ENCODE measurements at regions not wholly inside any gene's neighbourhood (a gene's known extent, or its start where the extent isn't known, plus 50 kb on each side); places are given as distances from the start of the nearest gene placed in this dataset.

DNA sequence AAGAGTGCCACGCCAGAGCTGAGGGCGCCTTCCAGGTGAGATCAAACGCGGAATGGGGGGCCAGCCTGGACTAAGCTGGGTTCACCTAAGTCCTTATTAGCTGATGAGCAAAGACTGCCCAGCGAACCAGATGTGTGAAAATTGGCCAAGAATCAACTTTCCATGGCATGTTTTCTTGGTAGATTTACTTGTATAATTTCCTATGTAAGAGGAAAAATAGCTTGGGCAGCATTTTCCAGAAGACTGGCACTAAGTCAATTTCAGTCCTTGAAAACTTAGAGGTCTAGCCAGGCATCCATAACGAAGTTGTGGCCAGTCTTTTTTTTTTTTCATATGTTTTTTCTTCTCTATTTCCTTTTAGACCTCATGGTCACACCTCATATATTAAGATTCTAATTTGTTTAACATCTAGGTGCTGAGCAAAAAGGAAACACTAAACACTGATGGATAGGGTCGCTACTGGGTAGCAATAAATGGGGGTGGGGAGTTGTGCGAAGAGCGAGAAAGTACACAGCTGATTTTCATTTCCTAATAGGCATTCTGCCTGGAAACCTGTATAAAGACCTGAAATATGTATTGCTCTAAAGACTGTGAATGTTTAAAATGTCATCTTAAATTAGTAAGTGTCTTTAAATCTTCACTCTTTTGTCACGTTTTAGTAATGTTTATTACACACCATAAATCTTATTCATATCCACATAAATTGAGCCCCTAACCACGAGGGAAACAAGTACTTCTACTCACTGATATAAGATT is 188.8 kb downstream of the CD83 start:
- no peak for DNase-seq (ENCODE audit: low read depth)
- TF ChIP-seq, protein P1, sequence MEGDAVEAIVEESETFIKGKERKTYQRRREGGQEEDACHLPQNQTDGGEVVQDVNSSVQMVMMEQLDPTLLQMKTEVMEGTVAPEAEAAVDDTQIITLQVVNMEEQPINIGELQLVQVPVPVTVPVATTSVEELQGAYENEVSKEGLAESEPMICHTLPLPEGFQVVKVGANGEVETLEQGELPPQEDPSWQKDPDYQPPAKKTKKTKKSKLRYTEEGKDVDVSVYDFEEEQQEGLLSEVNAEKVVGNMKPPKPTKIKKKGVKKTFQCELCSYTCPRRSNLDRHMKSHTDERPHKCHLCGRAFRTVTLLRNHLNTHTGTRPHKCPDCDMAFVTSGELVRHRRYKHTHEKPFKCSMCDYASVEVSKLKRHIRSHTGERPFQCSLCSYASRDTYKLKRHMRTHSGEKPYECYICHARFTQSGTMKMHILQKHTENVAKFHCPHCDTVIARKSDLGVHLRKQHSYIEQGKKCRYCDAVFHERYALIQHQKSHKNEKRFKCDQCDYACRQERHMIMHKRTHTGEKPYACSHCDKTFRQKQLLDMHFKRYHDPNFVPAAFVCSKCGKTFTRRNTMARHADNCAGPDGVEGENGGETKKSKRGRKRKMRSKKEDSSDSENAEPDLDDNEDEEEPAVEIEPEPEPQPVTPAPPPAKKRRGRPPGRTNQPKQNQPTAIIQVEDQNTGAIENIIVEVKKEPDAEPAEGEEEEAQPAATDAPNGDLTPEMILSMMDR (IDR thresholded peaks at IDR 0.05; ENCODE audit: low read depth, low read length, missing control alignments), result no peak
- H3K4me3 ChIP-seq (ENCODE audit: low read depth, low read length), result no peak overlapping the region
- in situ Hi-C loops (cut with HindIII; ENCODE audit: low sequenced_read_pairs), result no loop called here

DNA sequence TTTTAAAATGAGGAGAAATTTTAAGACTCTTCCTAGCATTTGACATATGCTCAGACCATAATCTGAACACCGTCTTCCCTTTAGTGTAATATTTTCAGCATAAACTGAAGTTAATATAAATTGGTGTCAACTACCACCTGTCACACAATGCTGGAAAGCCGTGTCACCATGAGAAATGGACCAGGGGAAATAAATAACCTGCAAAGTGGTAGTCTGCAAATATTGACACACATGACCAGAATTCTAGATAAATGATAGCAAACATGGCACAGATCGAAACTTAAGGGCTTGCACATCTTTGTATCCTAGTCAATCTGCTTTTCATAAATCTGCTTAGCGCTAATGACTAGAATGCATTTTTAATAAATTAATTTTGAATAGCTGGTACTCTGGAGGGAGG is 191.9 kb downstream of the CD83 start:
- no peak for DNase-seq (ENCODE audit: low read depth)
- TF ChIP-seq, protein P1 (IDR thresholded peaks at IDR 0.05; ENCODE audit: low read depth, low read length, missing control alignments), result no peak
- in situ Hi-C loops (cut with HindIII; ENCODE audit: low sequenced_read_pairs), result no loop called here

DNA sequence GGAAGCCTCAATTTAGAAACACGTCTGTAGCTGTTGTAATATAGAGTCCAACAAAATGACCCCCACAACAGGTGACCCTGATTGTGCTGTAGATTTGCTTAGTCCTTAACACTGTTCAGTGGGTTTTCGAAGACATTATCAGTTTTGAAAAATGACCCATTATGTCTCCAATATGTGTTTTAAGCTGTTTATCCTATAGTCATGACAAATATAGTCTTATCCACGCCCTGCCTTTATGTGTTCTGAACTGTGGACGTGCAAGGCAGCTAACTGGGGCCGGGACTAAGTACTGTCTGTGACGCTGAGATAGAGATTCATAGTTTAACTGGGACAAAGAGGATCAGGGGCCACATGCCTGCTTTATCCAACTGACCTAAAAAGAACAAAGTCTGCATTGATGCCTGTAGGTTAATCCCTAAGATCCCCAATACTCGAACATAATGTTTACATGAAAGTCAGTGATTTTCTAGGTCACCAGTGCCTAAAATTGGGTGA is 192.4 kb downstream of the CD83 start:
- no peak overlapping the region for H3K4me3 ChIP-seq (ENCODE audit: low read depth, low read length)
- no peak for DNase-seq (ENCODE audit: low read depth)
- TF ChIP-seq, protein P1 (IDR thresholded peaks at IDR 0.05; ENCODE audit: low read depth, low read length, missing control alignments), result no peak
- in situ Hi-C loops (cut with HindIII; ENCODE audit: low sequenced_read_pairs), result no loop called here

More for the DNA sequence above, 191.9 kb downstream of the CD83 start:
- H3K4me3 ChIP-seq (ENCODE audit: low read depth, low read length), result no peak overlapping the region

DNA sequence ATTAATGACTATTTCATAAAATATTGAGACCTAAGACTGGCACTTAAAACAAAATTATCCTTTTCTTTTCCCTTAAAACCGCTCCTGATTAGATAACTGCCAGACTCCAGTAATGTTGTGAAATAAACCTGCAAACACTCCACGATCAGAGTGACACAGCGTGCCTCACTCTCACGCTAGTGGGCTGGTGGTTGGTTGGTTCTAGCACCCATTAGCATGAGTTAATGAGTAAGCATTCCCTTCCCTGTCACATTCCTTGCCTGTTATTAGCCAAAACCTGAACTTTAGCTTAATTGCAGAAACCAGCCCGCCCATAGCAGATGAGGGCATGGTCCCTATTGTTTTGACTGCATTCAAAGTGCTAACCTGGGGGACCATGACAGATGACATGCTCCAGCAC is 193.4 kb downstream of the CD83 start:
- TF ChIP-seq, protein P1 (IDR thresholded peaks at IDR 0.05; ENCODE audit: low read depth, low read length, missing control alignments), result no peak
- no peak for DNase-seq (ENCODE audit: low read depth)
- no peak overlapping the region for H3K4me3 ChIP-seq (ENCODE audit: low read depth, low read length)
- in situ Hi-C loops (cut with HindIII; ENCODE audit: low sequenced_read_pairs), result no loop called here

DNA sequence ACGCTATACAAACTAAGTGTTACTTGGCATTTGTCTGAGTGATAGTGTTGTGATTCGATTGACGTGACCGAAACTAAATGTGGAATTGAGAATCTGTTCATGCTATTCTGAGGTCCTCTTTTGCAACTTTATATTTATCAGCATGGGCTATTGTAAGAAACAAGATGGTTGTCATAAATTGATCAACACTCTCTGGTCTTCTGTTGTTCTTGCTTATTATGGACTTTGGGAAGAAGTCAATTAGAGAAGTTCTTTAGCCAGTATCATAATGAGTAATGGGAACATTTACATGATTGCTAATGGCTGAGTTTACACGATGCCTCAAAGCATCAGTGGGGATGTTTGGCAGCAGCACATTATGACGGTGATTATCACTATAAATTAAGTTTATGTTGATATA is 195.0 kb downstream of the CD83 start:
- TF ChIP-seq, protein P1 (IDR thresholded peaks at IDR 0.05; ENCODE audit: low read depth, low read length, missing control alignments), result no peak
- DNase-seq (ENCODE audit: low read depth), result no peak
- in situ Hi-C loops (cut with HindIII; ENCODE audit: low sequenced_read_pairs), result no loop called here
- H3K4me3 ChIP-seq (ENCODE audit: low read depth, low read length), result no peak overlapping the region

DNA sequence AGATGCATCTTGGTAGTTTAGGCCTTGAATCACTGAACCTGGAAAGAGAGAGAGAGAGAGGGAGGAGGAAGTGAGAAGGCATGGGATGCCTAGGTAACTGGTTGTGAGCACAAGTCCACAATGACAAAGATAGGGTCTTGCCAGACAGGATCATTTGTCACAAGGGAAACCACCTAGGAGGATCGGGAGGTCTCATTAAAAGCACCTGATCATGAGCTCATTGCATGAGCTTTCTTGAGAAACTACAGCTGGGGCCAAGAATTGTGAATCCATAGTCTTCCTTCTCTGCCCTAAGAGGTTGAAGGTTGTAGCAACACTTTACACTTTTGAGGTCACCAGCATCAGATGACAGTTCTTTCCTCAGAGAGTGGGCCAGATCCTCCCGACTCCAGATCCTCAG is 195.7 kb downstream of the CD83 start:
- TF ChIP-seq, protein P1 (IDR thresholded peaks at IDR 0.05; ENCODE audit: low read depth, low read length, missing control alignments), result no peak
- in situ Hi-C loops (cut with HindIII; ENCODE audit: low sequenced_read_pairs), result no loop called here
- no peak overlapping the region for H3K4me3 ChIP-seq (ENCODE audit: low read depth, low read length)
- DNase-seq (ENCODE audit: low read depth), result no peak

Measured in astrocyte of the cerebellum (primary cell).